GM12891 (cell line): ENCODE measurements at regions not wholly inside any gene's neighbourhood (a gene's known extent, or its start where the extent isn't known, plus 50 kb on each side); places are given as distances from the start of the nearest gene placed in this dataset.

Experiments
- DNase-seq: peaks from one replicate; pipeline ENCODE4 v3.0.0; 2011; ENCODE audit warnings: low spot score; ENCODE audit not compliant: insufficient read length
- FAIRE-seq: peaks from 2 replicates; lab custom pipeline; 2011; peaks lifted over from hg19 to GRCh38; lab: Jason Lieb, UNC
- PAX5 ChIP-seq: IDR thresholded peaks from 2 replicates; pipeline ENCODE4 v1.6.1; 2011; ENCODE audit warnings: low read length, moderate library complexity, mild to moderate bottlenecking; ENCODE audit not compliant: insufficient read depth, severe bottlenecking
- POLR2A ChIP-seq: IDR thresholded peaks from 2 replicates; pipeline ENCODE4 v1.6.1; 2011; ENCODE audit warnings: low read depth, low read length, control low read depth
- POLR2AphosphoS5 ChIP-seq: IDR thresholded peaks from 2 replicates; pipeline ENCODE4 v1.6.1; 2011; ENCODE audit warnings: low read depth, low read length, control low read depth
- POU2F2 ChIP-seq: IDR thresholded peaks from 2 replicates; pipeline ENCODE4 v1.6.1; 2011; ENCODE audit warnings: low read depth, mild to moderate bottlenecking, control low read depth, low read length, moderate library complexity
- SPI1 ChIP-seq: IDR thresholded peaks from 2 replicates; pipeline ENCODE4 v1.6.1; 2011; ENCODE audit warnings: low read depth, low read length, control low read depth
- TAF1 ChIP-seq: IDR thresholded peaks from 2 replicates; pipeline ENCODE4 v1.6.1; 2011; ENCODE audit warnings: low read depth, low read length, control low read depth

GRCh38 chr14:88064841-88065240, 59.9 kb downstream of the GPR65 start:
- no peak for FAIRE-seq
- TF ChIP-seq SPI1 (no peak), POU2F2 (no peak), PAX5 (no peak), POLR2AphosphoS5 (no peak), TAF1 (no peak), POLR2A (no peak)
- no peak for DNase-seq

- FAIRE-seq (no peak), DNase-seq (no peak)
- TF ChIP-seq SPI1 = peak; percentile 25; the same call in 1 of the 2 replicates
- no peak for TF ChIP-seq TAF1
- no peak for TF ChIP-seq POU2F2
- no peak for TF ChIP-seq POLR2AphosphoS5
- no peak for TF ChIP-seq PAX5
Measured at GRCh38 chr14:88069677-88070076, 64.7 kb downstream of the GPR65 start.

GRCh38 chr14:88075269-88075981, 70.5 kb downstream of the GPR65 start:
- no peak for TF ChIP-seq POLR2A
- TF ChIP-seq SPI1 = no peak
- no peak for TF ChIP-seq TAF1
- TF ChIP-seq POLR2AphosphoS5 = no peak
- TF ChIP-seq PAX5 = no peak
- no peak for FAIRE-seq

GRCh38 chr14:88078525-88078924, 73.6 kb downstream of the GPR65 start:
- no peak for TF ChIP-seq POLR2AphosphoS5
- TF ChIP-seq POLR2A = no peak
- TF ChIP-seq PAX5 = no peak
- TF ChIP-seq TAF1 = no peak
- TF ChIP-seq POU2F2 = no peak
- TF ChIP-seq SPI1 = no peak
- DNase-seq (no peak), FAIRE-seq (no peak)

More at GRCh38 chr14:88075269-88075981, 70.5 kb downstream of the GPR65 start:
- no peak for DNase-seq

GRCh38 chr14:88079624-88080023, 74.7 kb downstream of the GPR65 start:
- no peak for TF ChIP-seq POU2F2
- no peak for TF ChIP-seq PAX5
- TF ChIP-seq TAF1 = no peak
- TF ChIP-seq POLR2A = no peak
- no peak for TF ChIP-seq SPI1
- TF ChIP-seq POLR2AphosphoS5 = no peak
- no peak for DNase-seq

GRCh38 chr14:88085736-88086135, 80.8 kb downstream of the GPR65 start:
- FAIRE-seq (no peak), DNase-seq (no peak)
- TF ChIP-seq POLR2AphosphoS5 (no peak), PAX5 (no peak), POLR2A (no peak), TAF1 (no peak), POU2F2 (no peak), SPI1 (no peak)

More at GRCh38 chr14:88079624-88080023, 74.7 kb downstream of the GPR65 start:
- no peak for FAIRE-seq

- FAIRE-seq (no peak), DNase-seq (no peak)
- TF ChIP-seq TAF1 (no peak), PAX5 (no peak), POLR2A (no peak)
Measured at GRCh38 chr14:88089445-88089844, 84.5 kb downstream of the GPR65 start.

- FAIRE-seq (no peak), DNase-seq (no peak)
- TF ChIP-seq SPI1 (no peak), POU2F2 (no peak), POLR2A (no peak), POLR2AphosphoS5 (no peak)
Measured at GRCh38 chr14:88092529-88092928, 87.6 kb downstream of the GPR65 start.

- FAIRE-seq (no peak), DNase-seq (no peak)
- TF ChIP-seq SPI1 (no peak), POU2F2 (no peak), PAX5 (no peak), POLR2AphosphoS5 (no peak), TAF1 (no peak), POLR2A (no peak)
Measured at GRCh38 chr14:88095791-88096190, 90.9 kb downstream of the GPR65 start.

- TF ChIP-seq PAX5 = no peak
- TF ChIP-seq SPI1 = no peak
- TF ChIP-seq POLR2AphosphoS5 = no peak
- no peak for FAIRE-seq
- DNase-seq = no peak
Measured at GRCh38 chr14:88098163-88098562, 93.2 kb downstream of the GPR65 start.
